HG02588 (cell line): ENCODE measurements at regions not wholly inside any gene's neighbourhood (a gene's known extent, or its start where the extent isn't known, plus 50 kb on each side); places are given as distances from the start of the nearest gene placed in this dataset.
A peak's percentile ranks its signal among the peaks of the same experiment; 100 is the strongest.
"Not testable (repeated sequence)": the region's sequence is repeated elsewhere in the genome, so short reads cannot be mapped to it uniquely, and the experiment has no call there.

Experiments used
- ATAC-seq: cut with Tn5 transposase; IDR thresholded peaks from one replicate; pipeline ENCODE4 v1.9.1; 2021; ENCODE audit warnings: mild to moderate bottlenecking, moderate library complexity; ENCODE audit not compliant: unreplicated experiment

DNA sequence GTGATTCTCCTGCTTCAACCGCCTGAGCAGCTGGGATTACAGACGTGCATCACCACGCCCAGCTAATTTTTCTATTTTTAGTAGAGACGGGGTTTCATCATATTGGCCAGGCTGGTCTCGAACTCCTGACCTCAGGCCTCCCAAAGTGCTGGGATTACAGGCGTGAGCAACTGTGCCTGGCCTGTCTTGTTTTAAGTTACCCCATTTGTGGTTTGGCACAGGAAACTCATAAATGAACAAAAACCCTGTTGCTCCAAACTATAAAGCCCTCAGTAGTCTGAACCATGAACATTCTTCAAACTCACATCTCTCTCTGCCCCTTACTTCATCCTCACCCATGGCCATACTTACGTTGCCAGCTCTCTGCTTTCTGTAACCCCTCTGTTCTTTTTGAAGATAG lies 61.7 kb downstream of the RHOU start:
- not testable (repeated sequence) for ATAC-seq

DNA sequence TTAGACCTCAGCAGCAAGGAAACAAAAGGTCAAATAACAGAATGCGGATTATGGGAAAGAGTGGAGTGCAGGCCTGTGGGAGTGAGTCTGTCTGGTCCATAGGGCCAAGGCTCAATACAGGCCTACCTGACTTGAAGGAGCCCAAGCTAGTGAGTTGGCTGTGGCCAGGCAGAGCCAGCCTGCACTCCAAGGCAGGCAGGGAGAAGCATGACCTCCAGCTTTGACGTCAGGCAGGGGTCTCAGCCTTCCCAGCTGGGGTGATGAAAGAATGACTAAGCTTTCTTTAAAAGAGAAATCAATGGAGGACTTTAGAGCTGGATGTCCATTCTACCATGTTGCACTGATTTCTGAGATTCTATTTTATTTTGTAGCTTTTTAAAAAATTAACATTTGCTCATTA lies 62.8 kb downstream of the RHOU start:
- no peak for ATAC-seq

DNA sequence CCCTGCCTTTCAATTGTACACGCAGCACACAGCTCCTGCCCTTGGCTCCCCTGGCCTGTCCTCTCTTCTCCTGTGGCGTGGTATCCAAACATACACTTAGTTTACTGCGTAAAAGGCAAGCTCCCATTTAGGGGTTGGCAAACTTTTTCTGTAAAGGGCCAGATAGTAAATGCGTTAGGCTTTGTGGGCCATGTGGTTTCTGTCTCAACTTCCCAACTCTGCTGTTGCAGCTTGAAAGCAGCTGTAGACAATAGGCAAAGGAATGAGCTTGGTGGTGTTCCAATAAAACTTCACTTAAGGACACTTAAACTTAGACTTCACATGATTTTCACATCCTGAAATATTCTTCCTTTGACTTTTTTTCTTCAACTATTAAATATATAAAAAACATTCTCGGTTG lies 63.3 kb downstream of the RHOU start:
- no peak for ATAC-seq

DNA sequence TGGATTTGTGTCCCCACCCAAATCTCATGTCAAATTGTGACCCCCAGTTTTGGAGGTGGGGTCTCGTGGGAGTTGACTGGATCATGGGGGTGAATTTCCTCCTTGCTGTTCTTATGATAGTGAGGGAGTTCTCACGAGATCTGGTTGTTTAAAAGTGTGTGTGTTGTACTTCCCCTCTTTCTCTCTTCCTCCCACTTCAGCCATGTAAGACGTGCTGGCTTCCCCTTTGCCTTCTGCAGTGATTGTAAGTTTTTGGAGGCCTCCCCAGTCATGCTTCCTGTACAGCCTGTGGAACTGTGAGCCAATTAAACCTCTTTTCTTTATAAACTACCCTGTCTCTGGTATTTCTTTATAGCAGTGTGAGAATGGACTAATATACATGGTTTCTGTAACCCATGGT lies 64.6 kb downstream of the RHOU start:
- ATAC-seq = no peak

DNA sequence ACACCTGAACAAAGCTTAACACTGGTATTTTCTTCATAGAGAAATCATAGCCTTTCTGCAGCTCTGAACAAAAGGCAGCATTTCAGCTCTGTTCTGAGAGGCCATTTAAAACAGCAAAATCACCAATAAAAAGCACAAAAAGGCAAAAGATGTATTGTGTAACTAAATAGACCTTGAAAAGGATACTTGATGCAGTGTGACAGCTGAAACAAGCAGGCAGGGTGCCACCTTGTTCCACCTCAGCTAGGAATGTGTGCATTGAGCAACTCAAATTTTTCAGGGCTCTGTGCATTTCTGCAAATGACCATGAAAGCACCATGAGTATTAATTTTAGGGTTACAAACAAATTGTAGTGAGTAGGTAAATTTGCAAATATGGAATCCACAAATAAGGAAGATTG lies 65.8 kb downstream of the RHOU start:
- ATAC-seq = no peak

DNA sequence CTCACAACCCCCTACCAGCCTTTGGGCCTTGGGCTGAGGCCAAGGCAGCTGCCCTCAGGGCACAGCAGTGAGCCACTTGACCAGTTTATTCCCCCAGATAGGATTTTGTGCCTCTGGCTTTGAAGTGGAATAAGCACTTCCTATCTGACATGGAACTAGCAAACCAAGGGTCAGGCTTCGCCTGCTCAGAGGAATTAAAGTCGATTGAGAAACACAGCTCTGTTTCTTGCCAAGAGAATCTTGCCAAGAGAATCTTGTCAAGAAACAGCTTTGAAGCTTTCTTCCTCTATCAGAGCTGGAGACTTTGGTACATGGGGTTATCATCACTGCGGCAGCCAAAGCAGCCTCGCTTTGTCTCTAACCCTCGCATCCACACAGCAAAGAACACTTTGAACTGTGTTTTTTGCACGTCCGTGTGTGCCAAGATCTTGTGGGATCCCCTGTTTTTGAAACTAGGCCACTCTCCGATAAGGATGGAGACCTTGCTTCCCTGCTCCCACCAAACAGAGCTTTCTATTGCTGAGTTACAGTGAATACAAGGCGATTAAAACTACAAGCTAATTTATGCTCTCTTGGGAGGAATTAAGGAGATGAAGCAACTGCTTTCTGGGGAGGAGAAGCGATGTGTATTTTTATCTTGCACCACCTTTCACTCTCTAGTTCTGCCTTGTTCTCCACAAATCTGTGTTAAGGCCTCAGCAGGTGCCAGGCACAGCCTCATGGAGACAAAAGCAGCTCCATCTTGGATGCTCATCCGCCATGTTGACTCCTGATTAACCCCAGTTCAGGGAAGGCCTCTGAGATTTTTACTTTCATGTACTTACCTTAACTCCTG lies 67.3 kb downstream of the RHOU start:
- no peak for ATAC-seq

DNA sequence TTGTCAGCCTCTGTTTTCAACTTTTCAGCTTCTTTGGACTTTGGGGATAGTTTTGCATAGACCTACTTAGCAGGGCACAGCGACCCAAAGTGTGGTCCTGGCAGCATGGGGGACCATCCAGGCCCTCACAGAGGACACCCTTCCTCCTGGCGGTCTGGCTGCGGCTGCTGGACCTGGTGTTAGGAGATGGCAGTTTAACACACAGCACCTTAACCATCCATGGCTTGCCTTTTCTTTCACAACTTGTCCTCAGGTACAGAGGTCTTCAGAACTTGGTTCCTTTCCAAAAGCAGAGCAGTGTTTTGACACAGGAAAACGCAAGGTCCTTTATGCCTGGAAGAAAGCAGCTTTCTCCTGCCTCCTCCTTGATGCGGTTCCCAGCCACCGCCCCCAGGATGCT lies 68.1 kb downstream of the RHOU start:
- no peak for ATAC-seq

DNA sequence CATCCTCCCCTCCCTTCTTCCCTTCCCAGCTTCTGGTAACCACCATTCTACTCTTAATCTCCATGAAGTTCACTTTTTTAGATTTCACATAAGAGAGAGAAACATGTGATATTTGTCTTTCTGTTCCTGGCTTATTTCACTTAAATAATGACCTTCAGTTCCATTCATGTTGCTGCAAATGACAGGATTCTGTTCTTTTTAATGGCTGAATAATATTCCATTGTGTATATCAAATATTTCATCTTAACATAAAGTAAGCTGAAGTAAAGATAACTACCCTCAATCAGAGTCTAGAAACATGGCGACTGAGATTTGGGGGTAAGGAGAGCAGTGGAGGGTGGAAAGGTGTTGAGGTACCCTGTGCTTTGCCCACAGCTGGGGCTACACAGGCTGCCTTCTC lies 68.9 kb downstream of the RHOU start:
- ATAC-seq = no peak

DNA sequence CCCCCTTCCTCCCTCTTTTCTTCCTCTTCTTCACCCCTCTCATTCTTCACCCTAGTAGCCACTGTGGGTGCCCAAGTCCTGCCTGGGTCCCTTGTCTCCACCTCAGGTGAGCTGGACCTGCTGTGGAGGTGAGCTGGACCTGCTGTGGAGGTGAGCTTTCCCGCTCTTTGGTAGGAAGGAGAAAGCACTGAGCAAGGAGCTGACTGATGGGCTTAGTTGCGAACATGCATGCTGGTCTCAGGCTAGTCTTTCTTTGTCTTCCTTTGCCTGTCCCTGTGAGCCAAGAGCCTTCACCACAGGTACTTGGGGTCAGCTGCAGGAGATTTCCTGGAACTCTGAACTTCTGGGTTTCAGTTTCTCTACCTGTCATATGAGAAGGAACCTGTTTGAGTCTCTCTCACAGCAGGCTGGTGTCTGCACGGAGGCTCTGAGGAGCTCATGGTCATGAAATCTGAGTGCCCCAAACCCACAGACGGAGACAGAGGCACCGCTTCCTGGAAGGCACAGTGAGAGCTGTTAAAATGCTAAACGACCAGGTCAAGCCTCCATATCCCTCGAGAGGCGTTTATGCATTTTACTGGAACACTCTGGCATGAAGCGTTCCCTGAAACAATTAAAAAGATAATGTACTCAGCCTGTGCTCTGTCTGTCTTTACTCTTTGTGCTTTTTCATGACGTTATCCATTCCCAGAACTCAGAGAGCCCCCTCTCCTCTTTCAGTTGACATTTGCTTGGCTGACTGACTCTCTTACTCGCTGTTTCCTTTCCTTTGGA lies 69.5 kb downstream of the RHOU start:
- no peak for ATAC-seq

DNA sequence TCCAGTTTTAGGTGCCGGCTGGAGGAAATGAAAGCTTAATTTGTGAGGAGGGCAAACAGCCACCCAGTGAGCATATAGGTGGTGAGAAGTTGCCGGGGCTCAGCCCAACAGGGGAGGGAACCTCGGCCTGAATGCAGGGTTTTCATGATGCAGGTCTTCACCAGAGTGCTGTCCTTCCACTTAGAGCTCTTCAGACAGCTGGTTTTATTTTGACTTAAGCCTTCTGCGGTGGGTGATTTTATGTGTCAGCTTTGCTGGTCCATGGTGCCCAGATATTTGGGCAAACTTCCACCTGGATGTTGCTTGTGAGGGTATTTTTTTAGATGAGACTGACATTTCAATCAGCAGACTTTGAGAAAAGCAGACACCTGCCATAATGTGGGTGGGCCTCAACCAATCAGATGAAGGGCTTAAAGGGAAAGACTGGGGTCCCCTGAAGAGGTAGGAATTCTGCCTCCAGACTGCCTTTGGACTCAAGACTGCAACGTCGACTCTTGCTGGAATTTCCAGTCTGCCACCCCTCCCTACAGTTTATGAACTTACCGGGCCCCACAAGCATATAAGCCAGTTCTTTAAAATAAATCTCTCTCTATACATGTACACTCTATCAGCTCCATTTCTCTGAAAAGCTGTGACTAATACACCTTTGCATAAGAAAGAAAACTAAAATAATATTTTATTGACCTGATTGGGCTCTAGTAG lies 72.8 kb downstream of the RHOU start:
- no peak for ATAC-seq

DNA sequence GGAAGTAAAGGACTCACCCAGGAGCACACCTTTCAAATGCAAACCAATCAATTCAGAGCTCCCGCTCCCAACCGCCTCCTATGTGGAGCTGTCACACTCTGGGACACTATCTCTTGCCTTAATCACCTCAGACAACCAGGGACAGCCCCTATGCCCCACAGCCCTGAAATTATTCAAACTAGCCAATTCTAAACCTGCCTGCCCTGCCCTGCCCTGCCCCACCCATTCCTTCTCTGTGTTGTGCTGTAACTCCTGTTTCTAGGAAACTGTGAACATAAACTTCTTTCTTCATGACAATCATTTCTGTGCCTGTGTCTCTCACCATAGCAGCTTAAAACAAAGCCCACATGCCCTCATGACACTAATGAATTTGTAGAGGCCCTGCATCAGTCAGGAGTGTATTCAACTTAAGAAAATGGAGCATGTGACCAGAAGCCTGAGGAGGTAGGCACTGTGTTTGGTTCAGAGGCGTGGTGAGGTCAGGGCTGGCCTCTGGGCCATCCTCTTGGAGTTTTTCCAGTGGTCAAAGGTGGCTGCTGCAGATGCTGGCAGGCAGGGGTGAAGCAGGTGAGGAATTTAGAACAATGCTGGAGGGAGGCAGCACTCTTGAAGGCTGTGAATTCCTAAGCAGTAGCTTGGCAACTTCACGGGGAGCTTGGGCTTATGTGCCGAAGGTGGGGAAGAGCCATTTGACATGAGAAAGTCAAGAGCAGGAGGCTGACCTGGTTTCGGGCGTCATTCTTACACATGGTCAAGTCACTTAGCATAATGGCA lies 74.5 kb downstream of the RHOU start:
- ATAC-seq = no peak

DNA sequence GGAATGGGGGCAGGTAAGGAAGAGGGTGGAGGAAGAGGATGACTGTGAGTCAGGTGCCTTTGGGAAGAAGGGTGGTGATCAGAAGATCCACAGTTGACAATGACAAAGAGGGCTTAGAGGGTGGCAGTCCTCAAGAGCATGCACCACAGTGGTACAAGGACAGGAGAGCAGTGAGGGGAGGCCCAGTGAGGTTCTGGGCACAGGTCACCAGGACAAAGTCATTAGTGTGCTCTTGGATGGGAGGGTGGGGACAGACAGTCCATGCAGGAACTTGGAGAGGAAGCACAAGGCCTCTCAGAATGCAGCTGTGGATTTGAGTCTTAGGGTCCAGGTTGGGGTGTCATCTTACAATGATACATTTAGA lies 75.1 kb downstream of the RHOU start:
- ATAC-seq = no peak

DNA sequence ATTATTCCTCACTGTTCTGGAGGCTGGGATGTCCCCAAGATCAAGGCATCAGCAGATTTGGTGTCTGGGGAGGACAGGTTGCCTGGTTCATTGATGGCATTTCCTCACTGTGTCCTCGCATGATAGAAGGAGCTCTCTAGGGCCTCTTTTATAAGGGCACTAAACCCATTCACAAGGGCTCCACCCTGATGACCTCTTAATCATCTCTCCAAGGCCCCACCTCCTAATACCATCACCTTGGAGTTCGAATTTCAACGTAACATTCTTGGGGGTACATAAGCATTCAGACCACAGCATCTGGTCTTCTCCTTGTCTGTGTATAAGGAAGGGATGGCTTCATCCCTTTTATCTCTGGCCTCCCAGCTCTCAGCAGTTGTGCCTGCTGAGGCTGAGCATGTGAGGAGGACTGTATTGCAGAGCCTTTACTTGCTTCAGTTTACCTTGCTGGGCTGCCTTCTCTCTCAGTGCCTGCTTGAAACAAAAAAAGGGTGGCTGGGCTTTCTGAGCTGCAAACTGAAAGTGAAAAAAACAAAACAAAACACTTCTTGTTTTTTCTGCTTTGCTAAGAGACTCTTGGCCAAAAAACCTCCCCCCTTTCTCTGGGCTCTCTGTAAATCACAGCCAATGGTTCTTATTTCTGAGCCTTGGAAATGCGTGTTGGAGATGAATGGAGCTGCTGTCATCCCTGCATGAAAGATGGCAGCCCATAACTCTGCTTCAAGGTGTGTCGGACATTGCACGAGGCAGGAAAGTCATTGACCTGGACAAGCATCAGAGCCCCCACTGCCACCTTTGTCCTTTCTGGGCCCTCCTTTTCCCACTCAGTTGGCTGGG lies 75.8 kb downstream of the RHOU start:
- ATAC-seq = peak; percentile 72

DNA sequence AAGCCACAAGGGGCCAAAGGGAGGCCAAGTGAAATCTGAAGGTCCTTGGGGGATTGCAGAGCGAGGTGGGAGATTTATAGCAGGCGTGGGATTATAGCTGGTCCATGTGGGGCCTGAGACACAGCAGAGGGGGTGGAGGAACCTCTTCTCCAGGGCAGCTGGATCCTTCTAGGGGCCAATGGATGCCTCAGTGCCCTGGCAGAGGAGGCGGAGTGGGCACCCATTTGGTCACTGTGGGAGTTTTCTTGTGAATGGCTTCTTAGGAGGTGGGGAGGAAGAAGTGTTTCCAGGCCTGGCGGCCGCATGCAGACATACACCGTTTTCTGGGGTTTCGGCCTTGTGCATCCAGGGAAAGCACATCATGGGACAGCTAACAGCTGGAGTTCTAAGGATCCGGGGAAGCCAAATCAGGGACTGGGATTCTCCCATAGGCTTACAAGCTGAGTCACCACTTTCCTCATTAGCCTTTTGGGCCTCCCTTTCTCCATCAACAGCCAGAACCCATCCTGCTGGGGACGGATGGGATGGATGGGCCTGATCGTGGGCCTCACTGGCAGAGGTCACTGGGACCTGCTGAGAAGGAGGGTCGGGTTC lies 76.5 kb downstream of the RHOU start:
- no peak for ATAC-seq

DNA sequence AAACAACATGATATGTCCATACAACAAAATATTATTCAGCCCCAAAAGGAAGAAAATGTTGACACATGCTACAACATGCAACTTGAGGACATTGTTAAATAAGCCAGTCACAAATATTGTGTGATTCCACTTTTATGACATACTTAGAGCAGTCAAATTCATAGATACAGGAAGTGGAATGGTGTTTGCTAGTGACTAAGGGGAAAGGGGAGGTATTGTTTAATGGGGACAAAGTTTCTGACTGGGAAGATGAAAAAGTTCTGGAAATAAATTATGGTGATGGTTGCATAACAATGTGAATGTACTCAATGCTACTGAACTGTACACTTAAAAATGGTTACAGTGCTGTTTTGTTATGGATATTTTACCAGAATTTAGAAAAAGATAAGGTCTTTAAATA lies 77.7 kb downstream of the RHOU start:
- ATAC-seq = no peak

DNA sequence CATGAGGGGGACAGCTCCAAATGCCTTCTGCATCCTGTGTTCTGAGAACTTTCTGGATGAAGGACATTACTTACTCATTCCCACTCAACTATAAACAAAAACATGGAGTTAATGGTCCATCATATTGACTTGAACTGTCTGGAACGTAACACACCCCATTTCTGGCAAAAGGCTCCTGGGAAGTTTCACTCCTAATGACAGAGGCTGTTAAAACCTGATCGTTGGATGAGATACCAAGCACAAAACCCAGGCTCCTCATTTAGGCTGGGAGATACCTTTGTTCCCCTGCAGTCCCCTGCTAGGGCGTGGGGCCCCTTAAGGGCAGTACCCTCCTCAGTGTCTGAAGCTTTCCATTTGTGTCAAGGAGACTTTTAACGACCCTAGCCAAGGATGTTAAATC lies 78.9 kb downstream of the RHOU start:
- no peak for ATAC-seq

DNA sequence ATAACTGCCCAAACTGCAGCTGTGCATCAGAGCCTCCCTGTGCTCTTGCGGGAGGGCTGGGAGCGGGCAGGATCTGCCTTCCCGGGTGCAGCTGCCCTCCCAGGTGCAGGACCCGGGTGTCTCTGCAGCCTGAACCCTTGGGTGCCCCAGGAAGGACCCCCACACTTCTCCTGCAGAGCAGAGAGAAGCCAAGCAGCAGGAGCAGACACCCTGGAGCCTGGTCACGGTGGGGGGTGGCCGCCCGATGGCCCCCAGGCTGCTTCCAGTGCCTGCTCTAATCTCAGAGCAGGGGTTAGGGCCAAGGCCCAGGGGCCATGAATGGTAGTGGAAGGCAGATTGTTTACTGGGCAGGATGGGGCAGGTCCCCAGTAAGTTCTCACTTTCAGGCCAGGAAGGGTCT lies 83.0 kb downstream of the RHOU start:
- ATAC-seq = no peak

DNA sequence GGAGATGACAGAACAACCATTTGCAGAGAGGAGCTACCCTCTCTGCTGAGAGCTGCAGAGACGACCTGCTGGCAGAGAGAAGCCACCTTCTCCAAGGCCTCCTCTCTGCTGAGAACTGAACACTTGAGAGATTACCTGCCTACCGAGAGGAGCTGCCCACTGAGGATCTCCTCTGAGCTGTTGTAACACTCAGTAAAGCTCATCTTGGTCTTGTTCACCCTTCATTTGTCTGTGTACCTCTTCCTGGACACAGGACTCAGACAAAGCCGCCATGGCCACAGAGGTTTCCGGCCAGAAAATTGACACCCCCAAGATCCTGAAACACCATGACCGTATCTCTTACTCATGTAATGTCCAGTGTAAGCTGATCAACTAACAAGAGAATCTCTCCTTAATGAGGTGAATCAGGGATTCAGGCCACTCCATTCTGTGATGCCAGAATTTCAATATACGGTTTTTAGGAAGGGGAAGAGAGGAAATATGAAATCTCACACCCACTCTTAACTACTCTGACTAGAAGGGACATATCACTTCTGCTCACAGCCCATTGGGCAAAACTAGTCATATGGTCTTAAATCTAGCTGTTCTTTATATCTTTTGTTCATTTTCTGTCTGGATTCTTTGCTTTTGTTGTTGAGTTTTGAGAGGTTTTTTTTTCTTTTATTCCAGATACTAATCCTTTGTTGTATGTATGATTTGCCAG lies 83.8 kb downstream of the RHOU start:
- ATAC-seq = no peak

DNA sequence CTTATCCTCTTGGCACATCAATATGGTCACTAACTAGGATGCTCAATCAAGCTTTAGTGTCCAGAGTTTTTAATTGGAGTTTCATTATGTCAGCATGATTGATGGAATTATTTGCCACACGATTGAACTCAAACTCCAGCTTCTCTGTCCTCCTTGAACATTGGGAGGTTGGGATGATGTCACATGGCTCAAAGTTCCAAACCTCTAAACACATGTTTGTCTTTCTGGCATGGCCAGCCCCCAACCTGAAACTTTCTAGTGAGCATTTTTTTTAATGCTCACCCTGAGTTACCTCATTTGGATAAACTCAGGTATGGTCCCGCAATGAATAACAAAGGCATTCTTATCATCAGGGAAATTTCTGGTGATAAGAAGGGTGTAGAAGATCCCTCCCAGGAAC lies 86.0 kb downstream of the RHOU start:
- ATAC-seq = no peak
